ENCODE measurements at regions not wholly inside any gene's neighbourhood (a gene's known extent, or its start where the extent isn't known, plus 50 kb on each side); places are given as distances from the start of the nearest gene placed in this dataset.

- no peak for DNase-seq (ENCODE audit: low read depth)
Measured at GRCh38 chr2:226207671-226208070, 591.9 kb downstream of the IRS1 start.

DNA sequence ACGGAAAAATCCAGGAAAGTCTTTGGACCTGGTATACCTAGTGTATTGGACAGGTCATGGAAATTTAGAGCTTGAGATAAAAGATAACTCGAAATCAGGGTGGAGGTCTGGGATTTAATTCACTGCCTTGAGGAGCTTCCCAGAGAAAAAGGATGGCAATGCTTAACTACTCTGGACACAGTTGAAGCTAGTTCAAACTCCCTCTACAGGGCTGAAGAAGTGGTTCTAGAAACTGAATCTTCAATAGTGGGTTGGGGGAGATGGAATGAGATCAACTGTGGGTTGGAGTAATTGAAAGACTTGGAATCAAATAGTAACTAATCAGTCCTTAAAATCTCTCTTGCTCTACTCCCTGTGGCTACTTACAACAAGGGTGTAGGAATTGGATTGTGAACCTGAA lies 600.1 kb downstream of the IRS1 start:
- DNase-seq (ENCODE audit: low read depth), result no peak

GRCh38 chr2:226198956-226199355 lies 600.7 kb downstream of the IRS1 start:
- DNase-seq (ENCODE audit: low read depth), result peak; percentile 32

GRCh38 chr2:226190479-226191252 lies 609.0 kb downstream of the IRS1 start:
- no peak for DNase-seq (ENCODE audit: low read depth)

DNA sequence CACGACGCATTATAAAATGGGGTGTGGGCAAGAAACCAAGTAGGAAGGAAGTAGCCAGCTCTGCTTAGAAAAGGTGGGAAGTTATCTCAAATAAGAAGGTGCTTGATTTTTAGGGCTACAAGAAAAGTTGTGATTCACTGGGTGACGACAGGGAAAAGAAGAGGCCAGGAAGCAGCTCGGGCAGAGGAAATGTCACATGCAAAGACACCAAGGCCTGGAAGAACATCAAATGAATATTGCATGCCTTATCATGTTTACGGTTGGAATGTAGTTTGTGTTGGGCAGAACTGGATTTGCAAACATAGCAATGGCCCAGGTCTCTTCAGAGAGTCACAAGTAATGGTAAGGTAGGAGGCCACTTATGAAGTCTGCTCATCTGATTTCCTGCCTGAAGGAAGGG lies 610.6 kb downstream of the IRS1 start:
- no peak for DNase-seq (ENCODE audit: low read depth)

- DNase-seq (ENCODE audit: low read depth), result peak; percentile 86
Measured at GRCh38 chr2:226187616-226188015, 612.0 kb downstream of the IRS1 start.

DNA sequence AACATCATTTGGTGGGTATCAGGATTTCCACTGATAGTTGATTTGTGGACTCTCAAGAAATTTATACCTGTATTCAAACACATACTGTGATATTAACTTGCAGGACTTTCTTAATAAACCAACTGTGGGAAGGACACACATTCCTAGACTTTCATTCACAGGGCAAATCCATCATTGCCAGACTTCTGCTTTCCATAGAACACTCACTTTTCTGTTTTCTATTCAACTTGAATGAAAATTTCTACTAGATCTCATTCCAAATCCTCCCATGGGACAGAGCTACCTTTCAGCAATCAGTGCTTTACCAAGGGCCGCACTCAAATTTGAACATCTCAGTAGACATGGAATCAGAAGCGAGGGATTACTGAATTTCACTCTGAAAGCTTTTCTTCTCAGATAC lies 612.5 kb downstream of the IRS1 start:
- peak; percentile 19 for DNase-seq (ENCODE audit: low read depth)

DNA sequence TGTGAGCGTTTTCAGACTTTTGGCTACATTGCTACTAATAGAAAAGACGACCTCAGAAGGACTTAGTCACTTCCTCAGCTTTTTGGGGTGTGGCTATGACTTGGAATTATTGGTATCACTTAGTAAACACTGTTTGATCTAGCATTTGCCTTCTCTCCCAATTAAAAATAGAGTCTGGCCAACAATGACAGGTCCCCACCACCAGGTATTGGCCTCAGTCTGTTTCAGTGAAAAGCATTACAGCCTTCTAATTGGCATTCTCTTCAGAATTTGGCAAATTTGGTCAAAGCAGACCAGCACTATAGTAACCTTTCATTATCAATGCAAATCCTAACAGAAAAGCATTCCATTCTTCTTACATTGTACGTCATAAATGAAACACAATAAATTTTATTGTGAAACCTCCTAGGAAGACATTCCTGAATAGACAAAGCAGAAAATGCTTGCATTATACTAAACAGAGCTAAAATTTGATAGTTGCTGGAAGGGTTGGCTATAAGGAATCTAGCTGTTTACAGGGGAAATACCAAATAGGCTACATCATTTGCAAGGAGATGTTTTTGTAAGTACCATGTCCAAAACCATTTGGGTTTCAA lies 613.9 kb downstream of the IRS1 start:
- peak; percentile 98 for DNase-seq (ENCODE audit: low read depth)

DNA sequence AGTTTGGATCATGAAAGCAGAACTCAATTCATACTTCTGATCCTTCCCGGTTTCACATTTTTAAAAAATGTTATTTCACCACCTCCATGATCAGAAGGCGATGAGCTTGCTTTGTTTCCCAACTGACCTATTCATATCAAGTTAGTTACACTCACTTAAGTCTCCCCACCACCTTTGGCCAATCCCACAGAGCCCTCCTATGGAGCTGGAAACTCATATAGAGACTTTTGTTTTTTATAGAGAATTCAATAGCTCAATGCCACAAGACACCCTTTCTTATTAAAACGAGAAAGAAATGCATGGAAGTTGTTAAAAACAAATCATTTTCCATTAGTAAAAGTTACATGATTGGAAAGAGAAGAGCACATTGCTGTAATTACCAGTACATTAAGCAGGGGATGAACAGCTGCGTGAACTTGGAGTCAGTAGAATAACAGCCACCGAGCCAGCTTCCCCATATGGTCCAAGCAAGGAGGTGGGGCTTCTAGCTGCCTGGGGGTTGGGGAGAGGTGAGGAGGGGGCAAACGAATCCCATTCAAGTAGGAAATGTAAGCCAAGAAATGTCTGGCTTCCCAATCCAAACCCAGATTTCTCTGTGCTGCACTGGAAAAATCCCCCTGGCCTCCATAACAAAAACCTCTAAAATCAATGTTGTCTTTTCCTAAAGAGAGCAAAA lies 614.5 kb downstream of the IRS1 start:
- DNase-seq (ENCODE audit: low read depth), result peak; percentile 73

DNA sequence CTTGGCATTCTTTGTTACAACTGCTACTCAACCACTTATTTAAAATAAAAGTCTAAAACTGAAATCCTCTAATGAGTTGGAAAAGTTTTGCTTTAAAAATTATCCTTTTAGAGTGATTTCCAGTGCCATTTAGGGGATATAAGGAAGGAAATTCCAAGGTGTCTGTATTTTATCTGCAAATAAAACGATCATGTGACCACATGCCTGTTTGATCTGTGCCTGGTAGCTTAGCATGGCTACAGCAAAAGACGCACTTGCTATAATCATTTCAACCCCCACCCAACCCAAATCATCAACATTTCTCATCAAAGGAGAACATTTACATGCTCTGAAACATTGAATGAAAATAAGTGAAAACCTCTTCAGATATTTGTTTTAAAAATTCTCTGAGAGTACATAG lies 615.1 kb downstream of the IRS1 start:
- DNase-seq (ENCODE audit: low read depth), result no peak

DNA sequence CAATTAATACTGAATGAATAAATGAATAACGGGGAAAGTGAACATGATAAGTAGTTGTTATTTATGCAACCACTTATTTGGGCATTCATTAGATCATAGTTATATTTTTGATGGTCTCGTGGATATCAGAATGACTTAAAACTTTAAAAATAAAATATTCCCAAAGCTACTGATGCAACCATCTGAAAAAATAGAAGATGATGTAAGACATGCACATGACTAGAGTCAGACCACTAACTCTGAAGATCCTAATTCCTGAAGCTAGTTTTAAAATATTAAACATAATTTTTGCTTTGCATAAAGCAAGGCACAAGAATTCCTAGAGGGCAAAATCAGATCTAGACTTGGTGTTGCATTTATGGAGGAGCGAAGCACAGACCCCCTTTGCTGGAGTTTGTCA lies 616.1 kb downstream of the IRS1 start:
- no peak for DNase-seq (ENCODE audit: low read depth)

- no peak for DNase-seq (ENCODE audit: low read depth)
Measured at GRCh38 chr2:226183033-226183432, 616.6 kb downstream of the IRS1 start.

DNA sequence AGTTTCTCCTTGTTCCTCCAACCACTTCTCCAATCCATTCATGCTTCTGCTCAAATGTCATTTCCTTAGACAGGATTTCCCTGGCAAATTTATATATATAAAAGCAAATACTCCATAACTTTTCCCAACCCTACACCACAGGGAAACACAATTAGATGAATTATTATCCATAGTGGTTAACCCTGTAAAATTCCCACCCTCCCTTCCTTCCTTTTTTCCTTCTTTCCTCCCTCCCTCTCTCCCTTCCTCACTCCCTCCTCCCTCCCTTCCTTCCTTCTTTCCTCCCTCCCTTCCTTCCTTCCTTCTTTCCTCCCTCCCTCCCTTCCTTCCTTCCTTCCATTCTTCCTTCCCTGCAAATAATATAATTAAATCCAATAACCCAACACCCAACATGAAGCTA lies 617.7 kb downstream of the IRS1 start:
- no peak for DNase-seq (ENCODE audit: low read depth)

DNA sequence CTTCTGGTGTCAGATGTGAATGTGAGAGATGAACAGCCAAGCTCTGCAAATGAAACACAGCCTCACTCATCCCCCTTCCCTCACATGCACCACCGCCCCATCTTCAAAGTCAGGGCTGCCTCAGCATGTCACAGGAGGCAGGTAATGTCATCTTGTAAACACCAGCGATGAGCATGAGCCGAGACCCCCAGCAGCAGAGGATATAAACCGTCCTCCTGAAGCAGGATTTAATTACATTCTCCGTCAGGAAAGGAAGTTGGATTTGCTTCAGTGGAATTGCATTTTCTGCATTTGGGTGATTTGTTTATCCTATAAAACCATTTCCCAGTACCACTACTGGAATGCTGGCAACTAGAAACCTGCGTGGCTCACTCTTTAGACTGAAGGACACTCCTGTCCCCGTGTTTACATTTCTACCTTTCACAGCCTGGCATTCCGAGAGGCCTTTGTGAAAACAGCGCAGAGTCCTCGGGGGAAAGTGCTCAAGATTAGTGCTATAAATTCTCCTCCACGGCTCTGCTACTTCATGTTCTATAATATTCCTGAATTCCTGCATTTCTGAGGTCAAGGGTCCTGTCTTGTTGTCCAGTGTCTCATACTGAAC lies 619.2 kb downstream of the IRS1 start:
- no peak for DNase-seq (ENCODE audit: low read depth)

DNA sequence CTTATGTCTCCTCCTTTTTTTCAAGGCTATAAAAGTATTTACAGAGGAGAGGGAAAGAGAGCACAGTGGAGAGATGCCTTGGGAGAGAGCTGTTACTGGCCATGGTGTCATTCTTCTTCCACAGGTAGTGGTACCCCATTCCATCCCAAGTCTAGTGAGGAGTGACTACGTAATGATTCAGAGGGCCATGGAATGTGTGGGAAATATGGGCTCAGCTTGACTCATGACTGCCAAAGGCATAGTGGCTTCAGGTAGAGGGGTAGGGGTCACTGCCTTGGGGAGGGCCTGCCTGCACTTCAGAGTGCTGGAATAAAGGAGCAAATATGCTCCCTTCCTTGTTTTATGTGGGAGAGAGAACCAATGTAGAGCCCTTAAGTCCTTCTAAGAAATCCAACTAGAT lies 620.6 kb downstream of the IRS1 start:
- DNase-seq (ENCODE audit: low read depth), result no peak

DNA sequence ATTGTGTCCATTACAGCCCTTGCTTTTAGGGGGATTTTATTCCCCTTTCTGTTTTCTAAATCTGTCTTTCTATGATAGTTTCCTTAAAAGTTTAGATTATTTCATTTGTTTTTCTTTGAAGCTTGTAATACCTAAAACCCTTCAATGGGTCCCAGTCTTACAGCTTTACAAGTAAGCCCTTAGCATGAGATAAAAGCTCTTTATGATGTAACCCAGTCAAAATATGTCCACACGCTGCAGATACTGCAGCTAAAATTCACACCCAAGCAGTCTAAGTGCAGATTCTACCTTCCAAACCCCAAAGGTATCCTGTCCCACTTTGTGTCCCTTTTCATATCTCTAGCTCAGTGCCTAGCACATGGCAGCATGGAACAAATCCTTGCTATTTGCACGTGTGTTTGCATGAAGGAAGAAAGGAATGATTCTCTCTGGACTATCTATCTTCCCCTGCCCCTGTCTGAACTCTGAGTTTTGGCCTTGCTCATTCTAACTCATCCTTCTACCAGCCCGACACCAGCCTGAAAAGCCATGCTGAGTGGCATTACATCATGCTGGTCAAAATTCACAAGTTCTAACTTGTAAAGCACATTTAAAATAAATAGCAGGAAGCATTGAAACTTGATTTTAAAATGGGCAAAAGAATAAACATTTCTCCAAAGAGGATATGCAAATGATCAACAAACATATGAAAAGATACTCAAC lies 623.2 kb downstream of the IRS1 start:
- DNase-seq (ENCODE audit: low read depth), result no peak

DNA sequence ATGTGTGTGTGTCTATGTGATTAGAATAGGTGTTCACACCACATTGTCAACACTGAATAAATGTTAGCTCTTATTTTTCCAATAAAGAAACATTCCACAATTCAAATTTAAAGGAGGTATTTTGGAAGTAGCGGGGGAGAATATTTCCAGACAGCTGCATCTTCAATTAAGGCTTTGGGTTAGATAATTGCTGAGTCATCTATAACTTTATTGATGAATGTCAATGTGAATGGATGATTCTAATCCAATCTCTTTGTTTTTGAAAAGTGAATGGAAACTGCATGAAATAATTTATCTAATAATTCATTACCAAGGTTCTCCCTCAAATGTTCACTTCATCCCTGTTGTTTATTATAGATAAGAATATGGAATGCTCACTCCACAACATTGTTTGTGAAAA lies 625.2 kb downstream of the IRS1 start:
- no peak for DNase-seq (ENCODE audit: low read depth)

- no peak for DNase-seq (ENCODE audit: low read depth)
Measured at GRCh38 chr2:226172939-226173338, 626.7 kb downstream of the IRS1 start.

DNA sequence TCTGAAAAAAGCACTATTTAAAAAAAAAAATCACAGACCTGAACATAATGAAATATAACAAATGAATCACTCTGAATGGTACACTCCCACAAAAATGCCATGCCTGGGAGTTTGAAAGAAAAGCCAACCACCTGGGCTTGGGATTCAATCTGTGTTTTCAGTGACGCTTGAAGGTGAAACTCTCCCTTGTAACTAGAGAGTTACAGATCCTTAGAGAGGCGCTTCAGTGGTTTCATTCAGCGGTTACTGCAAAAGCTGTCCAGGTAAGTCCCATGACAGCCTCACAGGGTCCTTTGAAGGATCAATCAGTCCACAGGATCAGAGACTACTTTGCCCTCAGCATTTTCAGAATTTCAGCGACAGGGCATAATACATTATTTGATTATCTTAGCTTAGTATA lies 627.3 kb downstream of the IRS1 start:
- DNase-seq (ENCODE audit: low read depth), result no peak

DNA sequence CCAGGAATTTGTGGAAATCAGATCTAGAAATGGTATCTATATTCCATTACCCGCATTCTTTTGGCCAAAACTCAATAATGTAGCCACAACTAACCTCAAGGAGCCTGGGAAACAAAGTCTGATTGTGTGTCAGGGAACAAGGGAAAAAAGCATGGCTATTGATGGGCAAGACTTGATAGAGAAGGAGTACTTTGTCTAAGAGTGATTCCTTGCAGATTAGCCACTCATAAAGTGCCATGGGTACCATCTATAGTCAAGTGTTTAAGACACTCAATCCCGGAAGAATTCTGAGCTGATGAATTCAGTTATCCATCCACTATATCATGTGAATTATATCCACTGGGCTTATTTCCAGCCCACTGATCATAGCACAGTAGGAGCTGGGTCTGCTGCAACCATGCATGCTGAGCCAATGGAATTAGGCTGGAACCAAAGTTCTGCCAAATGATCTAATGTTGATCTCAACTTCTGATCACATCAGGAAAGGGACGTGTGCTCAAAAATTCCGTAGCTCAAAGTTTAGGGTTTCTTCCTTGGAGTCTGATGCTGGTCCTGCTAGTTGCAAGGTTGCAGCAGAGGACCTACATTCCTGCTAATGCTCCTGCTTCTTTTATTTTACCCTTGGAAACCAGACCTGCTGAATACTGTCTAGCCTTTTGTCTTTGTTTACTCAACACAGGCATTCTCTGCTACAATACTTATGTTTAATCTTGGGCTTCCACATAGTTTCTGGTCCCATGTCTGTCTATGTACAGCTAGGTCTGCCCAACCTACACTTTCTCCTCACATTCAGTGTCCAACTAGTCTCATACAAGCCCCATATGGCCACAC lies 629.7 kb downstream of the IRS1 start:
- no peak for DNase-seq (ENCODE audit: low read depth)

GRCh38 chr2:226168496-226169160 lies 631.0 kb downstream of the IRS1 start:
- no peak for DNase-seq (ENCODE audit: low read depth)
